ENCODE measurements at regions not wholly inside any gene's neighbourhood (a gene's known extent, or its start where the extent isn't known, plus 50 kb on each side); places are given as distances from the start of the nearest gene placed in this dataset.

DNA sequence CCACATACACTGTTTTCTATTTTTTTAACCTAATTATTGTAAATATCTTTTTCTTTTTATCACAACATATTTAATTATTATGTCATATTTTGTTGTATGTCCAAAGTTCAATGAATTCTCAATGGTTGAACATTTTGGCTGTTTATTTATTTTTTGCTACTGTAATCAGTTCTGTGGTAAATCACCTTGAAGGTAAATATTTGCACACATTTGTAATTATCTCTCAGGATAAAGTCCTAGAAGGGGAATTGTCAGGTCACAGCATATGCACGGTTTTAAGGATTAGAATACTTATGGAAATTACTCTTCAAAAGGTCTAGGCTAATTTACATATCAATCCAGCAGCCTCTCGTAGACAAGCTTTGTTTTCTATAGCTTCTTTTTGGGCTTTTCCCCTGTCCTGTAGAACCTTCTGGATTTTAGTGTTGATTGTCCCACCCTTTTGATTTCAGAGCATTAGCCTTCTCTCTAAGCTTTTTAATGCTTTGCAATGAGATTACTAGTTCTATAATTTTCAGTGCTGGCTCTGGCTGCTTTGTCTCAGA, 362.6 kb downstream of the KCNRG start:
- TF ChIP-seq, protein P1, sequence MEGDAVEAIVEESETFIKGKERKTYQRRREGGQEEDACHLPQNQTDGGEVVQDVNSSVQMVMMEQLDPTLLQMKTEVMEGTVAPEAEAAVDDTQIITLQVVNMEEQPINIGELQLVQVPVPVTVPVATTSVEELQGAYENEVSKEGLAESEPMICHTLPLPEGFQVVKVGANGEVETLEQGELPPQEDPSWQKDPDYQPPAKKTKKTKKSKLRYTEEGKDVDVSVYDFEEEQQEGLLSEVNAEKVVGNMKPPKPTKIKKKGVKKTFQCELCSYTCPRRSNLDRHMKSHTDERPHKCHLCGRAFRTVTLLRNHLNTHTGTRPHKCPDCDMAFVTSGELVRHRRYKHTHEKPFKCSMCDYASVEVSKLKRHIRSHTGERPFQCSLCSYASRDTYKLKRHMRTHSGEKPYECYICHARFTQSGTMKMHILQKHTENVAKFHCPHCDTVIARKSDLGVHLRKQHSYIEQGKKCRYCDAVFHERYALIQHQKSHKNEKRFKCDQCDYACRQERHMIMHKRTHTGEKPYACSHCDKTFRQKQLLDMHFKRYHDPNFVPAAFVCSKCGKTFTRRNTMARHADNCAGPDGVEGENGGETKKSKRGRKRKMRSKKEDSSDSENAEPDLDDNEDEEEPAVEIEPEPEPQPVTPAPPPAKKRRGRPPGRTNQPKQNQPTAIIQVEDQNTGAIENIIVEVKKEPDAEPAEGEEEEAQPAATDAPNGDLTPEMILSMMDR (IDR thresholded peaks at IDR 0.05; ENCODE audit: insufficient read depth, low read length, poor library complexity, severe bottlenecking): no peak
- no peak for TF ChIP-seq EZH2phosphoT487 (conservative IDR thresholded peaks at IDR 0.05; ENCODE audit: low read length)

Measured in SU-DHL-6 (cell line).